ENCODE measurements at regions not wholly inside any gene's neighbourhood (a gene's known extent, or its start where the extent isn't known, plus 50 kb on each side); places are given as distances from the start of the nearest gene placed in this dataset.

GRCh38 chrX:25531096-25531495 is 515.3 kb upstream of the ARX start:
- Histone ChIP-seq H3K4me3 (ENCODE audit: low read depth, low read length, poor library complexity, severe bottlenecking) (no peak overlapping the region), H3K36me3 (ENCODE audit: insufficient read depth, low read length) (no peaks in the 10 kb centered on the region), H4K20me1 (ENCODE audit: insufficient read depth, low read length) (no peaks in the 10 kb centered on the region), H3K9me3 (ENCODE audit: low read length) (no peaks in the 10 kb centered on the region), H3K4me2 (ENCODE audit: low read length) (no peak overlapping the region), H3K79me2 (ENCODE audit: insufficient read depth, low read length) (no peaks in the 10 kb centered on the region), H2AFZ (ENCODE audit: low read length) (no peak overlapping the region), H3F3A (ENCODE audit: insufficient read depth, low read length) (no peaks in the 10 kb centered on the region), H3K9ac (ENCODE audit: low read length) (no peak overlapping the region), H3K9me2 (ENCODE audit: low read depth, low read length) (no peaks in the 10 kb centered on the region), H3K4me1 (ENCODE audit: insufficient read depth, low read length, severe bottlenecking) (no peaks in the 10 kb centered on the region), H3K27ac (ENCODE audit: low read depth, low read length, poor library complexity, severe bottlenecking) (no peak overlapping the region), H3K27me3 (ENCODE audit: insufficient read depth, low read length) (no peaks in the 10 kb centered on the region)
- no peak for TF ChIP-seq EZH2 (IDR thresholded peaks at IDR 0.05; ENCODE audit: borderline replicate concordance, low read length)
- TF ChIP-seq, protein P1, sequence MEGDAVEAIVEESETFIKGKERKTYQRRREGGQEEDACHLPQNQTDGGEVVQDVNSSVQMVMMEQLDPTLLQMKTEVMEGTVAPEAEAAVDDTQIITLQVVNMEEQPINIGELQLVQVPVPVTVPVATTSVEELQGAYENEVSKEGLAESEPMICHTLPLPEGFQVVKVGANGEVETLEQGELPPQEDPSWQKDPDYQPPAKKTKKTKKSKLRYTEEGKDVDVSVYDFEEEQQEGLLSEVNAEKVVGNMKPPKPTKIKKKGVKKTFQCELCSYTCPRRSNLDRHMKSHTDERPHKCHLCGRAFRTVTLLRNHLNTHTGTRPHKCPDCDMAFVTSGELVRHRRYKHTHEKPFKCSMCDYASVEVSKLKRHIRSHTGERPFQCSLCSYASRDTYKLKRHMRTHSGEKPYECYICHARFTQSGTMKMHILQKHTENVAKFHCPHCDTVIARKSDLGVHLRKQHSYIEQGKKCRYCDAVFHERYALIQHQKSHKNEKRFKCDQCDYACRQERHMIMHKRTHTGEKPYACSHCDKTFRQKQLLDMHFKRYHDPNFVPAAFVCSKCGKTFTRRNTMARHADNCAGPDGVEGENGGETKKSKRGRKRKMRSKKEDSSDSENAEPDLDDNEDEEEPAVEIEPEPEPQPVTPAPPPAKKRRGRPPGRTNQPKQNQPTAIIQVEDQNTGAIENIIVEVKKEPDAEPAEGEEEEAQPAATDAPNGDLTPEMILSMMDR (IDR thresholded peaks at IDR 0.05; ENCODE audit: low read length): no peak

GRCh38 chrX:25534091-25534490 is 518.3 kb upstream of the ARX start:
- no peaks in the 10 kb centered on the region for H3K79me2 ChIP-seq (ENCODE audit: insufficient read depth, low read length)
- no peak overlapping the region for H2AFZ ChIP-seq (ENCODE audit: low read length)
- H3K9me3 ChIP-seq (ENCODE audit: low read length): no peaks in the 10 kb centered on the region
- H3K4me1 ChIP-seq (ENCODE audit: insufficient read depth, low read length, severe bottlenecking): no peaks in the 10 kb centered on the region
- no peaks in the 10 kb centered on the region for H3F3A ChIP-seq (ENCODE audit: insufficient read depth, low read length)
- TF ChIP-seq, protein P1 (IDR thresholded peaks at IDR 0.05; ENCODE audit: low read length): no peak
- no peak for TF ChIP-seq EZH2 (IDR thresholded peaks at IDR 0.05; ENCODE audit: borderline replicate concordance, low read length)
- H3K27me3 ChIP-seq (ENCODE audit: insufficient read depth, low read length): no peaks in the 10 kb centered on the region
- no peaks in the 10 kb centered on the region for H3K36me3 ChIP-seq (ENCODE audit: insufficient read depth, low read length)
- H4K20me1 ChIP-seq (ENCODE audit: insufficient read depth, low read length): no peaks in the 10 kb centered on the region
- H3K27ac ChIP-seq (ENCODE audit: low read depth, low read length, poor library complexity, severe bottlenecking): no peak overlapping the region
- H3K4me3 ChIP-seq (ENCODE audit: low read depth, low read length, poor library complexity, severe bottlenecking): no peak overlapping the region
- H3K9me2 ChIP-seq (ENCODE audit: low read depth, low read length): no peaks in the 10 kb centered on the region
- H3K9ac ChIP-seq (ENCODE audit: low read length): no peak overlapping the region
- no peak overlapping the region for H3K4me2 ChIP-seq (ENCODE audit: low read length)

- Histone ChIP-seq H3K4me2 (ENCODE audit: low read length) (no peak overlapping the region), H3K27me3 (ENCODE audit: insufficient read depth, low read length) (no peaks in the 10 kb centered on the region), H3K4me1 (ENCODE audit: insufficient read depth, low read length, severe bottlenecking) (no peaks in the 10 kb centered on the region), H3K36me3 (ENCODE audit: insufficient read depth, low read length) (no peaks in the 10 kb centered on the region), H3K27ac (ENCODE audit: low read depth, low read length, poor library complexity, severe bottlenecking) (no peak overlapping the region), H4K20me1 (ENCODE audit: insufficient read depth, low read length) (no peaks in the 10 kb centered on the region), H3K9me2 (ENCODE audit: low read depth, low read length) (no peaks in the 10 kb centered on the region), H2AFZ (ENCODE audit: low read length) (no peak overlapping the region), H3K4me3 (ENCODE audit: low read depth, low read length, poor library complexity, severe bottlenecking) (no peak overlapping the region), H3F3A (ENCODE audit: insufficient read depth, low read length) (no peaks in the 10 kb centered on the region), H3K9me3 (ENCODE audit: low read length) (no peaks in the 10 kb centered on the region), H3K9ac (ENCODE audit: low read length) (no peak overlapping the region), H3K79me2 (ENCODE audit: insufficient read depth, low read length) (no peaks in the 10 kb centered on the region)
- TF ChIP-seq EZH2 (IDR thresholded peaks at IDR 0.05; ENCODE audit: borderline replicate concordance, low read length): no peak
- TF ChIP-seq, protein P1 (IDR thresholded peaks at IDR 0.05; ENCODE audit: low read length): no peak
Measured at GRCh38 chrX:25536307-25536970, 520.7 kb upstream of the ARX start.
